Osteocyte (in vitro differentiated cells): ENCODE measurements at regions not wholly inside any gene's neighbourhood (a gene's known extent, or its start where the extent isn't known, plus 50 kb on each side); places are given as distances from the start of the nearest gene placed in this dataset.

Experiments used
- DNase-seq: peaks from one replicate; pipeline ENCODE4 v3.0.0; 2021; ENCODE audit warnings: mixed read lengths; ENCODE audit not compliant: unreplicated experiment; ENCODE audit errors: extremely low spot score
- H3K27ac Mint-ChIP-seq: one replicate; pipeline ENCODE4 v1.8.0; 2021; ENCODE audit warnings: mild to moderate bottlenecking, mixed read lengths; ENCODE audit not compliant: unreplicated experiment
- H3K27me3 Mint-ChIP-seq: one replicate; pipeline ENCODE4 v1.8.0; 2021; ENCODE audit warnings: mixed read lengths; ENCODE audit not compliant: unreplicated experiment
- H3K36me3 Mint-ChIP-seq: one replicate; pipeline ENCODE4 v1.8.0; 2021; ENCODE audit warnings: mixed read lengths; ENCODE audit not compliant: unreplicated experiment
- H3K4me1 Mint-ChIP-seq: one replicate; pipeline ENCODE4 v1.8.0; 2021; ENCODE audit warnings: mixed read lengths; ENCODE audit not compliant: unreplicated experiment
- H3K4me3 Mint-ChIP-seq: one replicate; pipeline ENCODE4 v1.8.0; 2021; ENCODE audit warnings: mild to moderate bottlenecking, moderate library complexity, mixed read lengths; ENCODE audit not compliant: unreplicated experiment
- H3K9me3 Mint-ChIP-seq: one replicate; pipeline ENCODE4 v1.8.0; 2021; ENCODE audit warnings: mixed read lengths; ENCODE audit not compliant: unreplicated experiment
- TF ChIP-seq, protein P1 (sequence below): fragments of 200-600 bp; sonication (generic); IDR thresholded peaks from 2 replicates; pipeline ENCODE4 v1.5.0; 2021; ENCODE audit warnings: antibody characterized with exemption, mild to moderate bottlenecking, moderate library complexity

DNA sequence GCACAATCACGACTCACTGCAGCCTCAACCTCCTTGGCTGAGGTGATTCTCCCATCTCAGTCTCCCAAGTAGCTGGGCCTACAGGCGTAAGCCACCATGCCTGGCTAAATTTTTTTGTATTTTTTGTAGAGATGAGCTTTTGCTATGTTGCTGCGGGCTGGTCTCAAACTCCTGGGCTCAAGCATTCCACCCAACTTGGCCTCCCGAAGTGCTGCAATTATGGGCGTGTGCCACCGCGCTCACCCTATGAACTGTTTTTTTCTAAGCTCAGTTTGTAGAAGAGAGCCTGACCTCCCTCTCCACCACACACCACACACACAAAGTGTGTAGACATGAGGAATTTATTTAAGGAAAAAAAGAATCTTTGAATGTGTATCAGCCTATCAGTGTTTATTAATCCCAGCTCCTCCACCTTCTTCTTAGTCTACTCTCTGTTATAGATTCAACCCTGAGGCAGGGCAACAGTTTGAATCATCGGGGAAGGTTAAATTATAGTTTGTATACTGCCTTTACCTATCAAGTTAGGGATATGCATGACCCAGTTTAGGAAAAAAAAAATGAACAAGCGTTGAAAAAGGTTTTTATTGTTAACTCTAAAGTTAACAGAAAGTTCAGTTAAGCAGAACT lies 74.1 kb downstream of the PLEKHG1 start:
- DNase-seq = no peak
- H3K4me1 Mint-ChIP-seq = peaks cover 3% of the 10 kb centered on the region
- H3K27ac Mint-ChIP-seq = no peak overlapping the region
- H3K9me3 Mint-ChIP-seq = no peaks in the 10 kb centered on the region
- no peak overlapping the region for H3K4me3 Mint-ChIP-seq
- TF ChIP-seq, protein P1, sequence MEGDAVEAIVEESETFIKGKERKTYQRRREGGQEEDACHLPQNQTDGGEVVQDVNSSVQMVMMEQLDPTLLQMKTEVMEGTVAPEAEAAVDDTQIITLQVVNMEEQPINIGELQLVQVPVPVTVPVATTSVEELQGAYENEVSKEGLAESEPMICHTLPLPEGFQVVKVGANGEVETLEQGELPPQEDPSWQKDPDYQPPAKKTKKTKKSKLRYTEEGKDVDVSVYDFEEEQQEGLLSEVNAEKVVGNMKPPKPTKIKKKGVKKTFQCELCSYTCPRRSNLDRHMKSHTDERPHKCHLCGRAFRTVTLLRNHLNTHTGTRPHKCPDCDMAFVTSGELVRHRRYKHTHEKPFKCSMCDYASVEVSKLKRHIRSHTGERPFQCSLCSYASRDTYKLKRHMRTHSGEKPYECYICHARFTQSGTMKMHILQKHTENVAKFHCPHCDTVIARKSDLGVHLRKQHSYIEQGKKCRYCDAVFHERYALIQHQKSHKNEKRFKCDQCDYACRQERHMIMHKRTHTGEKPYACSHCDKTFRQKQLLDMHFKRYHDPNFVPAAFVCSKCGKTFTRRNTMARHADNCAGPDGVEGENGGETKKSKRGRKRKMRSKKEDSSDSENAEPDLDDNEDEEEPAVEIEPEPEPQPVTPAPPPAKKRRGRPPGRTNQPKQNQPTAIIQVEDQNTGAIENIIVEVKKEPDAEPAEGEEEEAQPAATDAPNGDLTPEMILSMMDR = no peak
- H3K27me3 Mint-ChIP-seq = peaks cover 17% of the 10 kb centered on the region
- no peaks in the 10 kb centered on the region for H3K36me3 Mint-ChIP-seq

DNA sequence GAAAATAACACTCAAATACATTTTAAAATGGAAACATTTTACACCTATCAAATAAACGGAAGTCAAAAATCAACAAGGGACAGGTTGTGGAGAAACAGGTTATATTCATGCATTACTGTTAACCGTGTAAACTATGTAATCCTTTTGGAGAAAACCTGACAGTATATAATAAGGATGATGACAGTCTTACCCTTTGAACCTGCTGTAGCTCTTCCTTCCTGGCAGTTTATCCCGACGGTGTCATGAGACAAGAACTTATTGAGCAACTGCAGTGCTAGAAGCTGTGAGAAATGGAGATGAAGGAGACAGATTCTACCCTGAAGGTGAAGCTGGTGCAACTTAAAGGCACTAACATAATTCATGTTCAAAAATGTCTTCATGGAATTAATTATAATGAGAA lies 76.7 kb downstream of the PLEKHG1 start:
- Mint-ChIP-seq H3K4me1 (no peaks in the 10 kb centered on the region), H3K27me3 (peaks cover 22% of the 10 kb centered on the region), H3K4me3 (no peak overlapping the region), H3K36me3 (no peaks in the 10 kb centered on the region), H3K9me3 (no peaks in the 10 kb centered on the region), H3K27ac (no peak overlapping the region)
- TF ChIP-seq, protein P1 = no peak
- DNase-seq = no peak

DNA sequence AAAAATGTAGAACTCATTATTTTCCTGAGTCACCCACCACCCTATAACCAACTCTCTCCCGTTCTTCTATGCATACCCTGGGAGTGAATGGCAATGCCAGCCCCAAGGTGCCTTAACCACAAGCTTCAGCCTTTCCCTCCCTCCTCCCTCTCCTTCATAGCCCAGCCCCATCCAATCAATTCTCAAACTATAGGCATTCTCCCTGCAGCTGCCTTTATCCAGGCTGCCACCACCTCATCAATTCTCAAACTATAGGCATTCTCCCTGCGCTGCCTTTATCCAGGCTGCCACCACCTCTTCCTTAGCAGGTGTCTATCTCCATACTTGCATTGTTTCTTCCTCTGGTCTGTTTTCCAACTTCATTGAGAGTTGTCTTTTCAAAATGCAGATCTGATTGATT lies 77.1 kb downstream of the PLEKHG1 start:
- Mint-ChIP-seq H3K27ac (no peak overlapping the region), H3K36me3 (no peaks in the 10 kb centered on the region), H3K9me3 (no peaks in the 10 kb centered on the region), H3K27me3 (peaks cover 18% of the 10 kb centered on the region), H3K4me1 (no peaks in the 10 kb centered on the region), H3K4me3 (no peak overlapping the region)
- no peak for DNase-seq
- TF ChIP-seq, protein P1 = no peak

DNA sequence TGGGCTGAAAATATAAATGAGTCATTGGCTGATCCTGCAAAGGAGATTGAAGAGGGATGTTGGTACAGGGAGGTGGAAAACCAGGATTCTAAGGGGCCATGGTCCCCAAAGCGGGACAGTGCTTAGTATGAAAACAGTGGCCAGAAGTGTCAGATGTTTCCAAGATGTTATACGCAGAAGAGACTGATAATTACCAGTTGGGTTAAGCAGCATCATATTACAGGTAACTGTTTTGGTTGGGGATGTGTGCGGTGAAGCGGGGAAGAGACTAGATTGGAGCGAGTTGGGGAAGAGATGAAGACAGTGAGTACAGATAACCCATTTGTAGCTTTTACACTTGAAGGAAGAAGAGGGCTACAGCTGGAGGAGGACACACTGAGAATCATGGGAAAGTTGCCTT lies 80.8 kb downstream of the PLEKHG1 start:
- Mint-ChIP-seq H3K9me3 (no peaks in the 10 kb centered on the region), H3K4me1 (no peaks in the 10 kb centered on the region), H3K27ac (no peak overlapping the region), H3K27me3 (peaks cover 8% of the 10 kb centered on the region), H3K36me3 (no peaks in the 10 kb centered on the region), H3K4me3 (no peak overlapping the region)
- TF ChIP-seq, protein P1 = no peak
- DNase-seq = no peak

DNA sequence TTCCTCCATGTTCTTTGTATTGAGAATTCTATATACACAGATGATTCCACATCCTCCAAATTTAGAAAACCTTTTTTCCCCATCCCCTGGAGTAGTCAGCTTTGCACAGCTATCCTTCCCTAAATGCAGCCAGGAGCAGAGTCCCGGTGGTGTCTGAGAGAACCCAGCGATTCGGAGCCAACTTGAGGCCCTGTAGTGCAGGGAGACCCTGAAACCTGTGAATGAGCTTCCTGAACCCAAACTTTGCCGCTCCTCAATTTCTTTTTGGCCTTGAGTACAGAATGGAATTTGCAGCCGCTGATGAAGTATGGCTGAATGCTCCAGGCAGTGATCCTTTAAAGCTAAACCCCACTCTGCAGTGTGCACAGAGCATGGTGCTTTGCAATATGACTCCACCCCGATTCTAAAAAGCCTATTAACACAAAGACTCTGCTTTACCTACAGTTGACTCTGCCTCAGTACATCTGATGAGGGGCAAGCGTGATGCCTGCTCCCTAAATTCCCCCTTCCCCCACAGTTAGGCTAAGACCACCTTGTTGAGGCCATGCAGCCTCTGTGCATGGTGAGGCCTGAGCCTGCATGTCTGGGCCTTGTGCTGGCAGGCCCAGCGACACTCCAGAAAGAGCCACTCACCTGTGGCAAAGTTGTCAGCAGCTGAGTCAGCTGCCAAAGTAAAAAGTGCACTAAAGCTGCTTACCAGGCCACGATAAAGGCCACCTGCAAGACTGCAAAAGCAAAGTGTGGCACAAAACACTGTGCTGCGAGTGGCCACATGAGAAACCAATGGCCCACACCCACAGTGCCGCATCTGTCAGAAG lies 82.1 kb downstream of the PLEKHG1 start:
- Mint-ChIP-seq H3K4me3 (no peak overlapping the region), H3K36me3 (no peaks in the 10 kb centered on the region), H3K9me3 (no peaks in the 10 kb centered on the region), H3K27me3 (peaks cover 8% of the 10 kb centered on the region), H3K4me1 (no peaks in the 10 kb centered on the region), H3K27ac (no peak overlapping the region)
- TF ChIP-seq, protein P1 = no peak
- no peak for DNase-seq
